HepG2 (cell line): ENCODE measurements at regions not wholly inside any gene's neighbourhood (a gene's known extent, or its start where the extent isn't known, plus 50 kb on each side); places are given as distances from the start of the nearest gene placed in this dataset.

Experiments used
- ATAC-seq: fragments of 200-7000 bp; cut with Tn5 transposase; 3 replicates; pipeline ENCODE4 v1.9.1; 2020; ENCODE audit warnings: mild to moderate bottlenecking, moderate library complexity
- BruUV-seq: library from RNA; stranded (reverse); fragments of 400-500 nt; replicated peaks from 2 replicates; lab custom pipeline; 2021; lab: Mats Ljungman, UMichigan
- CTCF ChIA-PET: fragments of 300-600 bp; formaldehyde crosslinking; extraction: SDS; loops from one replicate; lab custom pipeline; 2021; ENCODE audit warnings: low total read pairs, inconsistent platforms, low intra/inter-chr PET ratio; lab: Yijun Ruan, JAX
- POLR2A ChIA-PET: fragments of 350-600 bp; sonication (Branson Sonifier 250); formaldehyde crosslinking; loops from one replicate; lab custom pipeline; 2020; ENCODE audit warnings: antibody characterized with exemption, inconsistent platforms; lab: Yijun Ruan, JAX
- DNase-seq: peaks from one replicate; pipeline ENCODE4 v3.0.0-alpha.2; 2015; ENCODE audit warnings: low spot score
- FAIRE-seq: peaks from 3 replicates; lab custom pipeline; 2011; peaks lifted over from hg19 to GRCh38; lab: Jason Lieb, UNC
- H2AFZ ChIP-seq: one replicate; pipeline ENCODE4 v1.6.1; 2011; ENCODE audit warnings: low read length, inconsistent platforms
- H3K27ac ChIP-seq: fragments of 300-600 bp; 3 replicates; pipeline ENCODE4 v1.8.0; 2011; ENCODE audit warnings: mixed run types, mild to moderate bottlenecking, mixed read lengths, low read length, inconsistent platforms; ENCODE audit not compliant: insufficient read depth; ENCODE audit errors: extremely low read length
- H3K27me3 ChIP-seq, 2 experiments: fragments of 200-600 bp in 1 of 2; 2 replicates in 1 of 2; 3 replicates in 1 of 2; pipeline versions ENCODE4 v1.6.0 to v1.8.0; 2011; ENCODE audit warnings: low read length in 2 of 2, mild to moderate bottlenecking in 2 of 2, moderate library complexity in 2 of 2, inconsistent platforms in 1 of 2; ENCODE audit not compliant: insufficient read depth in 2 of 2, control insufficient read depth in 1 of 2
- H3K36me3 ChIP-seq, 2 experiments: fragments of 200-600 bp in 1 of 2; replicated peaks in 1 of 2; 2 replicates in 1 of 2; 3 replicates in 1 of 2; pipeline versions ENCODE4 v1.5.1 to v1.8.0; 2011; ENCODE audit warnings: low read length in 2 of 2, inconsistent platforms in 1 of 2; ENCODE audit not compliant: insufficient read depth in 2 of 2, control insufficient read depth in 1 of 2
- H3K4me1 ChIP-seq: 2 replicates; pipeline ENCODE4 v1.5.1; 2012; ENCODE audit warnings: low read length, inconsistent platforms; ENCODE audit not compliant: insufficient read depth
- H3K4me2 ChIP-seq: 2 replicates; pipeline ENCODE4 v1.6.0; 2011; ENCODE audit warnings: low read depth, low read length, inconsistent platforms
- H3K4me3 ChIP-seq, 3 experiments: fragments of 200-600 bp in 1 of 3; sonication (generic), shearing (Covaris generic) in 1 of 3; replicated peaks in 1 of 3; 2 replicates each; pipeline ENCODE4 v1.5.1; 2011 to 2016; ENCODE audit warnings: low read length in 3 of 3, inconsistent platforms in 2 of 3, low read depth in 2 of 3, mild to moderate bottlenecking in 2 of 3, control low read depth in 1 of 3, mixed read lengths in 1 of 3; ENCODE audit not compliant: insufficient read depth in 1 of 3
- H3K79me2 ChIP-seq: one replicate; pipeline ENCODE4 v1.6.1; 2011; ENCODE audit warnings: low read length, inconsistent platforms; ENCODE audit not compliant: insufficient read depth
- H3K9ac ChIP-seq: 2 replicates; pipeline ENCODE4 v1.6.0; 2011; ENCODE audit warnings: mild to moderate bottlenecking, low read depth, low read length, inconsistent platforms; ENCODE audit not compliant: insufficient read depth
- H3K9me3 ChIP-seq: 2 replicates; pipeline ENCODE4 v1.5.1; 2012; ENCODE audit warnings: mild to moderate bottlenecking, low read length
- H4K20me1 ChIP-seq: 2 replicates; pipeline ENCODE4 v1.6.0; 2011; ENCODE audit warnings: inconsistent platforms, mild to moderate bottlenecking, low read length, moderate library complexity; ENCODE audit not compliant: insufficient read depth
- ATF4 ChIP-seq, 2 experiments: fragments of 450-650 bp in 1 of 2; sonication (generic) in 1 of 2; formaldehyde crosslinking; IDR thresholded peaks; 2 replicates each; pipeline versions ENCODE4 v1.5.0 to v1.8.0; 2020 to 2022; ENCODE audit warnings: mild to moderate bottlenecking in 1 of 2, missing genetic modification reagents in 1 of 2
- FOXJ3 ChIP-seq: sonication (generic); formaldehyde crosslinking; IDR thresholded peaks from 2 replicates; pipeline ENCODE4 v1.4.0; 2020; ENCODE audit warnings: missing genetic modification reagents, mild to moderate bottlenecking, borderline replicate concordance
- JDP2 ChIP-seq: sonication (generic); formaldehyde crosslinking; IDR thresholded peaks from 2 replicates; pipeline ENCODE4 v1.8.1; 2022; ENCODE audit warnings: missing genetic modification reagents, borderline replicate concordance
- MAZ ChIP-seq, 2 experiments: sonication (generic) in 1 of 2; formaldehyde crosslinking in 1 of 2; IDR thresholded peaks; 2 replicates each; pipeline versions ENCODE4 v1.5.0 to v1.6.1; 2012 to 2020; ENCODE audit warnings: low read depth in 2 of 2, mild to moderate bottlenecking in 2 of 2, borderline replicate concordance in 1 of 2, improper control_type of control experiment in 1 of 2, low read length in 1 of 2, missing genetic modification reagents in 1 of 2, moderate library complexity in 1 of 2
- MTF1 ChIP-seq: sonication (generic); formaldehyde crosslinking; IDR thresholded peaks from 2 replicates; pipeline ENCODE4 v1.5.0; 2020; ENCODE audit warnings: missing genetic modification reagents
- NFRKB ChIP-seq: fragments of 450-650 bp; IDR thresholded peaks from 2 replicates; pipeline ENCODE4 v1.6.1; 2017
- THYN1 ChIP-seq: sonication (generic); formaldehyde crosslinking; IDR thresholded peaks from 2 replicates; pipeline ENCODE4 v1.8.1; 2023; ENCODE audit warnings: low read depth, mild to moderate bottlenecking, moderate library complexity, missing genetic modification reagents, borderline replicate concordance
- YY1 ChIP-seq: IDR thresholded peaks from 2 replicates; pipeline ENCODE4 v1.6.1; 2011; ENCODE audit warnings: low read length, low read depth, moderate library complexity, mild to moderate bottlenecking; ENCODE audit not compliant: insufficient read depth, insufficient replicate concordance
- ZKSCAN8 ChIP-seq: IDR thresholded peaks from 2 replicates; pipeline ENCODE4 v1.6.1; 2016; ENCODE audit warnings: borderline replicate concordance, missing genetic modification reagents, missing compliant biosample characterization
- ZNF138 ChIP-seq: sonication (generic); formaldehyde crosslinking; IDR thresholded peaks from 2 replicates; pipeline ENCODE4 v1.5.0; 2020; ENCODE audit warnings: mild to moderate bottlenecking, low read depth, missing genetic modification reagents
- ZNF326 ChIP-seq: sonication (generic); formaldehyde crosslinking; IDR thresholded peaks from 2 replicates; pipeline ENCODE4 v1.4.0; 2020; ENCODE audit warnings: missing genetic modification reagents, borderline replicate concordance
- ZNF546 ChIP-seq: sonication (generic); formaldehyde crosslinking; conservative IDR thresholded peaks from 2 replicates; pipeline ENCODE4 v1.8.1; 2023; ENCODE audit warnings: mild to moderate bottlenecking, missing genetic modification reagents
- ZNF547 ChIP-seq: sonication (generic); formaldehyde crosslinking; IDR thresholded peaks from 2 replicates; pipeline ENCODE4 v1.5.1; 2020; ENCODE audit warnings: mild to moderate bottlenecking, missing genetic modification reagents
- ZNF782 ChIP-seq: sonication (generic); formaldehyde crosslinking; IDR thresholded peaks from 2 replicates; pipeline ENCODE4 v1.4.0; 2020; ENCODE audit warnings: missing genetic modification reagents, mild to moderate bottlenecking, borderline replicate concordance
- WGBS: methylation state at CpG from one replicate; pipeline ENCODE4 v1.1.6; 2017; ENCODE audit warnings: low lambda C conversion rate; 5-methylcytosine and 5-hydroxymethylcytosine counted together
- in situ Hi-C: cut with HindIII; loops from 2 replicates; pipeline ENCODE4 v1.10.0; 2017; ENCODE audit warnings: low pct_unique_long_range_greater_than_20kb; ENCODE audit not compliant: extremely low pct_ligation_motif_present
- intact Hi-C: fragments of 100-400 bp; cut with micrococcal nuclease; formaldehyde crosslinking; loops from one replicate; pipeline ENCODE4 v1.10.0; 2022; ENCODE audit not compliant: unreplicated experiment
- TF ChIP-seq, protein P1 (sequence below): sonication (generic); formaldehyde crosslinking; IDR thresholded peaks from 2 replicates; pipeline ENCODE4 v1.9.0; 2022; ENCODE audit warnings: missing genetic modification reagents, mild to moderate bottlenecking, borderline replicate concordance
- TF ChIP-seq, protein P2 (sequence below): sonication (generic); formaldehyde crosslinking; IDR thresholded peaks from 2 replicates; pipeline ENCODE4 v1.5.0; 2020; ENCODE audit warnings: missing genetic modification reagents

DNA sequence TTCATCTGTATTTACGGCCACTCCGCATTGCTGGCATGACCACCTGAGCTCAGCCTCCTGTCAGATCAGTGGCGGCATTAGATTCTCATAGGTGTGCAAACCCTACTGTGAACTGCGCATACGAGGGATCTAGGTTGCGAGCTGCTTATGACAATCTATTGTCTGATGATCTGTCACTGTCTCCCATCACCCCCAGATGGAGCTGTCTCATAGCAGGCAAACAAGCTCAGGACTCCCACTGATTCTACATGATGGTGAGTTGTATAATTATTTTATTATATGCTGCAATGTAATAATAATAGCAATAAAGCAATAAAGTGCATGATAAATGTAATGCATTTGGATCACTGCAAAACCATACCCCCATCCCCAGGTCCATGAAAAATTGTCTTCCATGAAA lies 1172.9 kb upstream of the AUTS2 start:
- Histone ChIP-seq H3K9me3 (peaks cover 12% of the 10 kb centered on the region; the same call in 1 of the 2 replicates), H3K36me3 (no peaks in the 10 kb centered on the region), H3K4me2 (no peak overlapping the region), H3K4me3 (no peak overlapping the region), H4K20me1 (no peaks in the 10 kb centered on the region), H3K9ac (no peak overlapping the region), H3K27me3 (no peaks in the 10 kb centered on the region; a peak in 1 of 5 replicates), H3K4me1 (peaks cover 18% of the 10 kb centered on the region), H3K27ac (no peak overlapping the region), H3K79me2 (no peaks in the 10 kb centered on the region), H2AFZ (no peak overlapping the region)
- intact Hi-C loops = no loop called here
- FAIRE-seq (no peak), ATAC-seq (peak; percentile 25; the same call in 1 of the 3 replicates), DNase-seq (no peak)
- in situ Hi-C loops = no loop called here
- CTCF ChIA-PET = no interaction called here
- POLR2A ChIA-PET = no interaction called here
- TF ChIP-seq ZNF326 (CRISPR knock-in tag) (no peak), ZKSCAN8 (CRISPR knock-in tag) (no peak), ZNF547 (CRISPR knock-in tag) (no peak), NFRKB (no peak), THYN1 (CRISPR knock-in tag) (no peak), ATF4 (CRISPR knock-in tag; IDR thresholded peaks at IDR 0.05) (no peak), ZNF546 (no peak), MAZ (IDR thresholded peaks at IDR 0.05; ENCODE audit: borderline replicate concordance, low read depth, low read length) (no peak), MAZ (CRISPR knock-in tag; IDR thresholded peaks at IDR 0.05; ENCODE audit: low read depth) (no peak), JDP2 (no peak), ZNF782 (CRISPR knock-in tag) (no peak), YY1 (no peak), ZNF138 (CRISPR knock-in tag) (no peak), FOXJ3 (CRISPR knock-in tag) (no peak), MTF1 (CRISPR knock-in tag) (no peak)
- TF ChIP-seq, protein P1, sequence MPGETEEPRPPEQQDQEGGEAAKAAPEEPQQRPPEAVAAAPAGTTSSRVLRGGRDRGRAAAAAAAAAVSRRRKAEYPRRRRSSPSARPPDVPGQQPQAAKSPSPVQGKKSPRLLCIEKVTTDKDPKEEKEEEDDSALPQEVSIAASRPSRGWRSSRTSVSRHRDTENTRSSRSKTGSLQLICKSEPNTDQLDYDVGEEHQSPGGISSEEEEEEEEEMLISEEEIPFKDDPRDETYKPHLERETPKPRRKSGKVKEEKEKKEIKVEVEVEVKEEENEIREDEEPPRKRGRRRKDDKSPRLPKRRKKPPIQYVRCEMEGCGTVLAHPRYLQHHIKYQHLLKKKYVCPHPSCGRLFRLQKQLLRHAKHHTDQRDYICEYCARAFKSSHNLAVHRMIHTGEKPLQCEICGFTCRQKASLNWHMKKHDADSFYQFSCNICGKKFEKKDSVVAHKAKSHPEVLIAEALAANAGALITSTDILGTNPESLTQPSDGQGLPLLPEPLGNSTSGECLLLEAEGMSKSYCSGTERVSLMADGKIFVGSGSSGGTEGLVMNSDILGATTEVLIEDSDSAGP (CRISPR knock-in tag) = no peak
- TF ChIP-seq, protein P2, sequence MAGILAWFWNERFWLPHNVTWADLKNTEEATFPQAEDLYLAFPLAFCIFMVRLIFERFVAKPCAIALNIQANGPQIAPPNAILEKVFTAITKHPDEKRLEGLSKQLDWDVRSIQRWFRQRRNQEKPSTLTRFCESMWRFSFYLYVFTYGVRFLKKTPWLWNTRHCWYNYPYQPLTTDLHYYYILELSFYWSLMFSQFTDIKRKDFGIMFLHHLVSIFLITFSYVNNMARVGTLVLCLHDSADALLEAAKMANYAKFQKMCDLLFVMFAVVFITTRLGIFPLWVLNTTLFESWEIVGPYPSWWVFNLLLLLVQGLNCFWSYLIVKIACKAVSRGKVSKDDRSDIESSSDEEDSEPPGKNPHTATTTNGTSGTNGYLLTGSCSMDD (CRISPR knock-in tag) = no peak
- BruUV-seq = no TSS peak
- WGBS = 88% methylated on average over 6 of the region's 6 CpGs
